Ovary (tissue), 7 donors: ENCODE measurements at regions not wholly inside any gene's neighbourhood (a gene's known extent, or its start where the extent isn't known, plus 50 kb on each side); places are given as distances from the start of the nearest gene placed in this dataset.

ENCODE experiments used
- DNase-seq, 5 donors: peaks; one replicate each; pipeline ENCODE4 v3.0.0-alpha.2; 2019 to 2020
- H3K27ac ChIP-seq, 2 donors: fragments of 200-600 bp; one replicate each; pipeline versions ENCODE4 v1.5.1 to v1.8.0; 2019 to 2022
- H3K27me3 ChIP-seq: fragments of 200-600 bp; one replicate; pipeline ENCODE4 v1.8.0; 2022
- H3K36me3 ChIP-seq: fragments of 200-600 bp; sonication (generic); one replicate; pipeline ENCODE4 v1.5.1; 2019
- H3K4me1 ChIP-seq: one replicate; pipeline ENCODE4 v1.8.1; 2013; ENCODE audit warnings: mild to moderate bottlenecking, moderate library complexity; ENCODE audit not compliant: insufficient read depth
- H3K4me3 ChIP-seq: fragments of 200-600 bp; sonication (generic); one replicate; pipeline ENCODE4 v1.5.1; 2017
- H3K9me3 ChIP-seq, 2 donors: fragments of 200-600 bp in 1 of 2; sonication (generic) in 1 of 2; one replicate each; pipeline versions ENCODE4 v1.5.1 to v1.8.1; 2013 to 2019; ENCODE audit warnings: mild to moderate bottlenecking in 1 of 2, moderate library complexity in 1 of 2
- EP300 ChIP-seq: sonication (generic); formaldehyde crosslinking; IDR thresholded peaks from one replicate; pipeline ENCODE4 v1.6.1; 2017; ENCODE audit warnings: antibody characterized with exemption
- POLR2A ChIP-seq: fragments of 450-650 bp; IDR thresholded peaks from one replicate; pipeline ENCODE4 v1.6.1; 2017; ENCODE audit warnings: antibody characterized with exemption, mild to moderate bottlenecking, moderate library complexity
- WGBS, 3 donors: extraction: QIAGEN DNeasy Blood & Tissue Kit in 1 of 3; methylation state at CpG; one replicate each; pipeline versions ENCODE4 v1.1.5 to v1.1.7; 2013 to 2017; 5-methylcytosine and 5-hydroxymethylcytosine counted together
- intact Hi-C, 4 donors: fragments of 100-400 bp; cut with DNase I; formaldehyde crosslinking; loops; one replicate each; pipeline versions ENCODE4 v1.11.0 to v1.15.1; 2022 to 2023
- TF ChIP-seq, protein P1 (sequence below), 3 donors: fragments of 450-650 bp in 2 of 3; fragments of 200-600 bp in 1 of 3; IDR thresholded peaks; one replicate each; pipeline versions ENCODE4 v1.5.1 to v1.8.0; 2016 to 2022; ENCODE audit warnings: antibody characterized with exemption in 3 of 3, mild to moderate bottlenecking in 1 of 3
- donor health status: DM: no; HTN: no; CAD: no; lungs with moderate emphysema.
- donor health status: DM: no; HTN: no; CAD: no.
- donor health status: Bipolar disorder and iron deficiency.
- donor health status: DM: no; HTN: no; CAD: no.
- donor health status: DM: yes; HTN: yes; CAD: no.

DNA sequence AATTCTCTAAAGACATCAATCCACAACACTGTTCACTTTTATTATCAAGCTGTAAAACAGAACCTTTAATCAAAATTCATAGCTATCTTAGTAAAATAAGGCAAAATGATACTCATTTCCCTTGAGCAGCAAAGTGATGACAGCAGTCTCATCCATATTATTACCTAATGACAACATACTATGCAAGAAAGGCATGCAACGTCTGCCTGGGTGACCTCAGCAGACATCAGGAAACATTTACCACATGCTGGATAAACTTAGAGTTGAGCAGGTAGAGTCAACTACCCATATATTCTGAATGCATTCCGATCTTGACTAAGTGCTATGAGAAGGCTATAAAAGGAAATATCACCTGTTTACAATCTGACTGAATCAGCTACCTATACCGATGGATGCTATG is 145.1 kb downstream of the SIPA1L2 start:
- TF ChIP-seq POLR2A (no peak), EP300 (no peak)
- TF ChIP-seq, protein P1, sequence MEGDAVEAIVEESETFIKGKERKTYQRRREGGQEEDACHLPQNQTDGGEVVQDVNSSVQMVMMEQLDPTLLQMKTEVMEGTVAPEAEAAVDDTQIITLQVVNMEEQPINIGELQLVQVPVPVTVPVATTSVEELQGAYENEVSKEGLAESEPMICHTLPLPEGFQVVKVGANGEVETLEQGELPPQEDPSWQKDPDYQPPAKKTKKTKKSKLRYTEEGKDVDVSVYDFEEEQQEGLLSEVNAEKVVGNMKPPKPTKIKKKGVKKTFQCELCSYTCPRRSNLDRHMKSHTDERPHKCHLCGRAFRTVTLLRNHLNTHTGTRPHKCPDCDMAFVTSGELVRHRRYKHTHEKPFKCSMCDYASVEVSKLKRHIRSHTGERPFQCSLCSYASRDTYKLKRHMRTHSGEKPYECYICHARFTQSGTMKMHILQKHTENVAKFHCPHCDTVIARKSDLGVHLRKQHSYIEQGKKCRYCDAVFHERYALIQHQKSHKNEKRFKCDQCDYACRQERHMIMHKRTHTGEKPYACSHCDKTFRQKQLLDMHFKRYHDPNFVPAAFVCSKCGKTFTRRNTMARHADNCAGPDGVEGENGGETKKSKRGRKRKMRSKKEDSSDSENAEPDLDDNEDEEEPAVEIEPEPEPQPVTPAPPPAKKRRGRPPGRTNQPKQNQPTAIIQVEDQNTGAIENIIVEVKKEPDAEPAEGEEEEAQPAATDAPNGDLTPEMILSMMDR (IDR thresholded peaks at IDR 0.05): no peak

GRCh38 chr1:232483826-232484225 is 146.1 kb downstream of the SIPA1L2 start:
- intact Hi-C loops: no loop called here
- WGBS, 3 donors: 64 to 81% (median 65%) methylated on average over 4 of the region's 4 CpGs

More for the DNA sequence above, 145.1 kb downstream of the SIPA1L2 start:
- Histone ChIP-seq H3K27me3 (no peaks in the 10 kb centered on the region), H3K27ac (no peak overlapping the region), H3K9me3 (no peaks in the 10 kb centered on the region), H3K4me1 (no peaks in the 10 kb centered on the region), H3K36me3 (no peaks in the 10 kb centered on the region), H3K4me3 (no peak overlapping the region)
- intact Hi-C loops: no loop called here
- no peak for DNase-seq
- WGBS, 3 donors: 66 to 88% (median 85%) methylated on average over 3 of the region's 3 CpGs

DNA sequence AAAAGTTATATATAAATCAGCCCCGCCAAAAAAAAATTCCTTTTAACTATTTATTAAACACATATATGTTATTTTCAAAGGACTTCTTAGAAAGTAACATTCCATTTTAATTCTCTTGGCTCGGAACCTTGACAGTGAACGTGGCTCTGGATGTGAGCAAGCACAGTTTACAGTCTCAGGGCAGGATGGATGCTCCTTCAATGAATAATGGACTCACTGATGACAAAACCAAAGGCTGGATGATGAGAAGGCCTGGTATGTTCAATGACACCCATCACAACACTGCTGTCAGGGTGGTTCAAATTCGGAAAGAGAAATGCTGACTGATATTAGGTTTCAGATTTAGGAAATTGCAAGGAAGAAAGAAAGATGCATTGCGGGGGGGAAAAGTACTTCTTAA is 148.8 kb downstream of the SIPA1L2 start:
- no peak for DNase-seq
- 95 to 96% (median 95%) methylated on average over 5 of the region's 5 CpGs for WGBS, 3 donors
- Histone ChIP-seq H3K4me3 (no peak overlapping the region), H3K36me3 (no peaks in the 10 kb centered on the region), H3K27me3 (no peaks in the 10 kb centered on the region), H3K9me3 (no peaks in the 10 kb centered on the region), H3K4me1 (no peaks in the 10 kb centered on the region), H3K27ac (no peak overlapping the region)
- intact Hi-C loops: no loop called here
- TF ChIP-seq EP300 (no peak), POLR2A (no peak)
- TF ChIP-seq, protein P1 (IDR thresholded peaks at IDR 0.05): no peak

More at GRCh38 chr1:232483826-232484225, 146.1 kb downstream of the SIPA1L2 start:
- TF ChIP-seq, protein P1 (IDR thresholded peaks at IDR 0.05): no peak
- TF ChIP-seq EP300 (no peak), POLR2A (no peak)
- H3K4me1 ChIP-seq: no peaks in the 10 kb centered on the region
- H3K4me3 ChIP-seq: no peak overlapping the region
- H3K9me3 ChIP-seq: no peaks in the 10 kb centered on the region
- no peaks in the 10 kb centered on the region for H3K27me3 ChIP-seq
- no peak for DNase-seq
- H3K36me3 ChIP-seq: no peaks in the 10 kb centered on the region
- H3K27ac ChIP-seq: no peak overlapping the region

DNA sequence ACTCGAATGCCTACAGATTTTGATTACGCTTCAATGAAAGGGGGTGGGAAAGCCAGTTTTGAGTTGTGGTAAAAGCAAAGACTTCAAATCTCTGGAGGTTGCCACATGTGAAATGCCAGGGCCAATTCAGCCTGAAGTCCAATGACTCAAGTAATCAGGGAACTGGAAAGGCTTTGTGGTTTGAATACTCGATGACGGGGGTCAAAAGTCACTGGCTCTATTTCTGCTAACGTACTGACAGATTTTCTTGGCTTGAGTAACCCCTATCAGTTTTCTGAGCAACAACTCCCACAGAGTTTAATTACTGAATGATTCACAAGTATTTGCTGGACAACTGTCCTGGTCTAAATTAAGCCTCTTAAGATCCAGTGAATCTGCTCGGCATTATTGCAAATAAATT is 152.2 kb downstream of the SIPA1L2 start:
- Histone ChIP-seq H3K9me3 (no peaks in the 10 kb centered on the region), H3K27me3 (no peaks in the 10 kb centered on the region), H3K27ac (no peak overlapping the region), H3K4me1 (peaks cover 3% of the 10 kb centered on the region), H3K36me3 (no peaks in the 10 kb centered on the region), H3K4me3 (no peak overlapping the region)
- TF ChIP-seq EP300: no peak
- TF ChIP-seq POLR2A: no peak
- TF ChIP-seq, protein P1 (IDR thresholded peaks at IDR 0.05): no peak
- intact Hi-C loops: no loop called here
- DNase-seq: no peak
- WGBS, 3 donors: 46 to 60% (median 53%) methylated on average over 6 of the region's 6 CpGs
